Large intestine (tissue), 3 donors: ENCODE measurements at regions not wholly inside any gene's neighbourhood (a gene's known extent, or its start where the extent isn't known, plus 50 kb on each side); places are given as distances from the start of the nearest gene placed in this dataset.
"Not testable (repeated sequence)": the region's sequence is repeated elsewhere in the genome, so short reads cannot be mapped to it uniquely, and the experiment has no call there.

Experiments
- DNase-seq, 2 donors: peaks; one replicate each; pipeline versions ENCODE4 v3.0.0 to v3.0.0-alpha.2; 2013
- H3K27ac ChIP-seq: one replicate; pipeline ENCODE4 v1.5.1; 2013; ENCODE audit warnings: low read length
- H3K27me3 ChIP-seq: 2 replicates; pipeline ENCODE4 v1.6.1; 2013; ENCODE audit warnings: low read length; ENCODE audit not compliant: control insufficient read depth, insufficient read depth
- H3K36me3 ChIP-seq: 2 replicates; pipeline ENCODE4 v1.6.1; 2013; ENCODE audit warnings: low read length; ENCODE audit not compliant: control insufficient read depth, insufficient read depth
- H3K4me1 ChIP-seq: one replicate; pipeline ENCODE4 v1.6.1; 2013; ENCODE audit warnings: low read length; ENCODE audit not compliant: control insufficient read depth, insufficient read depth
- H3K4me3 ChIP-seq: one replicate; pipeline ENCODE4 v1.5.1; 2013; ENCODE audit warnings: low read length
- H3K9me3 ChIP-seq: one replicate; pipeline ENCODE4 v1.6.1; 2013; ENCODE audit warnings: mild to moderate bottlenecking, low read depth, low read length, moderate library complexity; ENCODE audit not compliant: control insufficient read depth
- WGBS: methylation state at CpG from one replicate; pipeline ENCODE4 v1.1.5; 2013; ENCODE audit warnings: low lambda C conversion rate; ENCODE audit not compliant: insufficient coverage; 5-methylcytosine and 5-hydroxymethylcytosine counted together

DNA sequence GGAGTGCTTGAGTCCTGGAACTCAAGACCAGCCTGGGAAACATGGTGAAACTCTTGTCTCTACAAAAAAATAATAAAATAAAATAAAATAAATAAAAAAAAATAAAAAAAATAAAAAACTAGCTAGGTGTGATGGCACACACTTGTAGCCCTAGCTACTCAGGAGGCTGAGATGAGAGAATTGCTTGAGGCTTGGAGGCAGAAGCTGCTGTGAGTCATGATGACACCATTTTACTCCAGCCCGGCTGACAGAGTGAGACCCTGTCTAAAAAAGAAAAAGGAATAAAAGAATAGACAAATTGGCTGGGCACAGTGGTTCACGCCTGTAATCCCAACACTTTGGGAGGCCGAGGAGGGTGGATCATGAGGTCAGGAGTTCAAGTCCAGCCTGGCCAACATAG, 1168.9 kb downstream of the SLITRK5 start:
- Histone ChIP-seq H3K36me3 (no peaks in the 10 kb centered on the region), H3K4me1 (no peaks in the 10 kb centered on the region), H3K27ac (no peak overlapping the region), H3K4me3 (no peak overlapping the region), H3K27me3 (no peaks in the 10 kb centered on the region), H3K9me3 (no peaks in the 10 kb centered on the region)
- DNase-seq, result no peak
- 100% methylated on average over 1 of the region's 3 CpGs for WGBS

DNA sequence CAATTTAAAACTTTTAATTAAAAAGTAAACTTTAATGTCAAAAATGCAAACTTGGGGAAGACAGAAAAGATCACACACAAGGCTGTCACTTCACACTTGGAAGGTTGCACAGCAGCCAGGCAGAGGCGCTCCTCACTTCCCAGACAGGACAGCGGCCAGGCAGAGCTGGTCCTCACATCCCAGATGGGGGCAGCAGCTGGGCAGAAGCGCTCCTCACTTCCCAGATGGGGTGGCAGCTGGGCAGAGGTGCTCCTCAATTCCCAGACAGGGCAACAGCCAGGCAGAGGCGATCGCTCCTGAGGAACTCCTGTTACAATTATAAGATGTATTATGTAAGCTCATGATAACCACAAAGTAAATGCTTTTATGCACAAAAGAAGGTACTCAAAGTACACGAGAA, 1181.1 kb downstream of the SLITRK5 start:
- H3K27me3 ChIP-seq, H3K4me3 ChIP-seq, DNase-seq, H3K4me1 ChIP-seq, H3K27ac ChIP-seq, H3K9me3 ChIP-seq, H3K36me3 ChIP-seq: not testable (repeated sequence)
- WGBS, result 100% methylated on average over 1 of the region's 6 CpGs

DNA sequence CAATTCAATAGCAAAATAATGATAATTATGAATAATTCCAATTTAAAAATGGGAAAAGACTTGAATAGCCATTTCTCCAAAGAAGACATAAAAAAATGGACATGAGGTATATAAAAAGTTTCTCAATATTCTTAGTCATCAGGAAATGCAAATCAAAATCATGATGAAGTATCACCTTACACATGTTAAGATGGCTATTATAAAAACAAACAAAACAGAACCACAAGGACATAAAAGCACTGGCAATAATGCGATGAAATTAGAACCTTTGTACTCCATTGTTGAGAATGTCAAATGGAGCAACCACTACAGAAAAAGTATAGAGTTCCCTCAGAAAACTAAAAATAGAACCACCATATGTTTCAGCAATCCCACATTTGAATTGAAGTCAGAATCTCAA, 1186.1 kb downstream of the SLITRK5 start:
- DNase-seq, result no peak
- H3K27ac ChIP-seq, result no peak overlapping the region
- H3K27me3 ChIP-seq, result no peaks in the 10 kb centered on the region
- WGBS, result 100% methylated on average over 1 of the region's 1 CpG
- H3K9me3 ChIP-seq, result no peaks in the 10 kb centered on the region
- no peak overlapping the region for H3K4me3 ChIP-seq
- H3K4me1 ChIP-seq, result no peaks in the 10 kb centered on the region
- no peaks in the 10 kb centered on the region for H3K36me3 ChIP-seq

DNA sequence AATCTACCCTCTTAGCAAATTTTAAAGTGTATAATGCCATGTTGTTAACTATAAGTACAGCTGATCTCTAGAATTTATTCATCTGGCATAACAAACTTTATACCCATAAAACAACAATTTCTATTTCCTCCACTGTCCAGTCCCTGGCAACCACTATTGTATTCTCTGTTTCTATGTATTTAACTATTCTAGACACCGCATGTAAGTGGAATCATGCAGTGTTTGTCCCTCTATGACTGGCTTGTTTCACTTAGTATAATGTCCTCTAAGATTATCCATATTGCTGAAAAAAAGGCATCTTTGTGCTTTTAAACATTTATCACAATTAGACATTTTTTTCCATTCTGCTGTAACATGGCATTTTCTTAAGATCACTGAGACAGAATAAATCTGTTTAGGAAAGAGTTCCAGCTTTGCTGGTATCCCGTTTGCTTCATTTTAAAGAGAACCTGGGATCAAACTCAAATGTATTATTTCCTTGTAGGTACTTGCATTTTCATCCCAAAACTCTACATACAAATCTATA, 1191.0 kb downstream of the SLITRK5 start:
- Histone ChIP-seq H3K36me3 (no peaks in the 10 kb centered on the region), H3K27me3 (no peaks in the 10 kb centered on the region), H3K27ac (no peak overlapping the region), H3K4me3 (no peak overlapping the region), H3K9me3 (no peaks in the 10 kb centered on the region), H3K4me1 (no peaks in the 10 kb centered on the region)
- DNase-seq, result no peak
- 71% methylated on average over 1 of the region's 2 CpGs for WGBS

DNA sequence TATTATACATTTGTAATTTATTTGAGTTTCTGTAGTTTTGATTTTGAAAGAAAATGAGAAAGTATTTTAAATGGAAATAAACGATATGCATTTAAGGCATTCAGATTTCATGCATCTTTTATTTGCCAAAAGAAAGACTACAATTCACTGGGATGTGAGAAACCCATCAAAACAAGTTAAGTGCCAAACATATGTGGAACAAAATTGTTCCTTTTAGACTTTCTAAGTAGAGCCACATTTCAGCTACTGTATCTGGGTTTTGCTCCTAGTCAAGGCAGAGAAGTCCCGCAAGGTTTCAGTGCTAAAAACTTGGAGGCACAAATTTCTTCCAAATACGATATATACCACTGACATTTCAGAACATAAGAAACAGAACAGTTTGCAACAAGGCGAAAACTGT, 1191.9 kb downstream of the SLITRK5 start:
- no peaks in the 10 kb centered on the region for H3K9me3 ChIP-seq
- H3K27ac ChIP-seq, result no peak overlapping the region
- no peaks in the 10 kb centered on the region for H3K4me1 ChIP-seq
- H3K4me3 ChIP-seq, result no peak overlapping the region
- H3K36me3 ChIP-seq, result no peaks in the 10 kb centered on the region
- no peaks in the 10 kb centered on the region for H3K27me3 ChIP-seq
- 100% methylated on average over 2 of the region's 4 CpGs for WGBS
- no peak for DNase-seq

DNA sequence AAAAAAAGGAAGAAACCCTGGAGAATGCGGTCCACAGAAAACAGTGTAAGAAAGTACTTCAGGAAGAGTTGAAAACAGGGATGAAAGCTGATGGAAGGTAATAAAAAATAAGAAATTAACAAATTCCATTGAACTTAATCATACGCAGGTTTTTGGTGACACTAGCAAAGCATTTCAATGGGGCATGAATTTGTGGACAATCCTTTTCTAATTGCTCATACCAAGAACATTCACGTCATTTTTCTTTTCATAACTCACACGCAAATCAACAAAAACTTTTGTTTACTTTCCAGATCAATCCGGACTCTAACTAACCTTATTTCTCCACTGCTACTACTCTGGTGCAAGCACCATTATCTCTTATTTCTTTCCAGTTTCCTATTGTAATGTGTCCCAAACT, 1195.0 kb downstream of the SLITRK5 start:
- H3K4me3 ChIP-seq, result no peak overlapping the region
- H3K27me3 ChIP-seq, result no peaks in the 10 kb centered on the region
- DNase-seq, result no peak
- H3K4me1 ChIP-seq, result no peaks in the 10 kb centered on the region
- 96% methylated on average over 4 of the region's 5 CpGs for WGBS
- no peaks in the 10 kb centered on the region for H3K36me3 ChIP-seq
- H3K9me3 ChIP-seq, result no peaks in the 10 kb centered on the region
- H3K27ac ChIP-seq, result no peak overlapping the region

DNA sequence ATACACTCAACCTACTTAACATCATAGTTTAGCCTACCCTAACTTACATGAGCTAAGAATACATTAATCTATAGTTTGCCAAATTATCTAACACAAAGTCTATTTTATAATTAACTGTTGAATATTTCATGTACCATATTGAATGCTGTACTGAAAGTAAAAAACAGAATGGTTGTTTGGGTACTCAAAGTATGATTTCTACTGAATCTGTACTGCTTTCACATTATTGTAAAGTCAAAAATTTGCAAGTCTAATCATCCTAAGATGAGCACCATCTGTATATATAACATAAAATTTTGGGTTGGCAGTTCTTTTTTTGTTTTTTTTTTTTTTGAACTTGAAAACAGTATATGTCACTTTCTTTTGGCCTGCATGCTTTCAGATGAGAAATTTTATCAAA, 1212.6 kb downstream of the SLITRK5 start:
- no peaks in the 10 kb centered on the region for H3K36me3 ChIP-seq
- DNase-seq, result no peak
- no peaks in the 10 kb centered on the region for H3K27me3 ChIP-seq
- H3K4me3 ChIP-seq, result no peak overlapping the region
- no peaks in the 10 kb centered on the region for H3K4me1 ChIP-seq
- H3K9me3 ChIP-seq, result peaks cover 3% of the 10 kb centered on the region
- no peak overlapping the region for H3K27ac ChIP-seq

DNA sequence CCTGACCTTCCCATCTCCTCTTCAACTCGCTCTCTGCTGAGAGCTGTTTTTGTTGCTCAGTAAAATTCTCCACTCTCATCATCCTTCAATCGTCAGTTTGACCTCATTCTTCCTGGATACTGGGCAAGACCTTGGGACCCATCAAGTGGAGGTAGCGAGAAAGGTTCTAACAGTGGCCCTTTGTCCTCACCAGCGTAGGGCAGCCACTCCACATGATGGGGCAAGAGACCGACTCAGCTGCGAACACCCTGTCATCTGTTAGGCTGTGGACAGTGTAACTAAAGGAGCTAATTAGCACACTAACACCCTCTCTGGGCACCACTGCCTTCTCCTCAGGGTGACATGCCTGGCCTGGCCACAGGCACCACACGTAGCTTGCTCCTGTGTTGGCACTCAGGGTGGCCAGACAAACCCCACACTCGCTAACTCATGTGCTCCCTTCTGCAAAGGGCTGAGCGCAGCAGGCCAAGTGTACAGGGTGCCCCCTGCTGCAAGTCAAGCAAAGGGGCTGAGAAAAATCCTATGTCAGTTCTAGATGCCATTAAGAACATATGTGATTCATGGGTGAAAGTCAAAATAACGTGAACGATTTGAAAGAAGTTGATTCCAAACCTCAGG, 1216.0 kb downstream of the SLITRK5 start:
- Histone ChIP-seq H3K4me3 (no peak overlapping the region), H3K4me1 (no peaks in the 10 kb centered on the region), H3K27me3 (no peaks in the 10 kb centered on the region), H3K27ac (no peak overlapping the region), H3K9me3 (peaks cover 3% of the 10 kb centered on the region), H3K36me3 (no peaks in the 10 kb centered on the region)
- WGBS, result no CpG with 5 or more reads among the region's 11 CpGs
- DNase-seq, result no peak

DNA sequence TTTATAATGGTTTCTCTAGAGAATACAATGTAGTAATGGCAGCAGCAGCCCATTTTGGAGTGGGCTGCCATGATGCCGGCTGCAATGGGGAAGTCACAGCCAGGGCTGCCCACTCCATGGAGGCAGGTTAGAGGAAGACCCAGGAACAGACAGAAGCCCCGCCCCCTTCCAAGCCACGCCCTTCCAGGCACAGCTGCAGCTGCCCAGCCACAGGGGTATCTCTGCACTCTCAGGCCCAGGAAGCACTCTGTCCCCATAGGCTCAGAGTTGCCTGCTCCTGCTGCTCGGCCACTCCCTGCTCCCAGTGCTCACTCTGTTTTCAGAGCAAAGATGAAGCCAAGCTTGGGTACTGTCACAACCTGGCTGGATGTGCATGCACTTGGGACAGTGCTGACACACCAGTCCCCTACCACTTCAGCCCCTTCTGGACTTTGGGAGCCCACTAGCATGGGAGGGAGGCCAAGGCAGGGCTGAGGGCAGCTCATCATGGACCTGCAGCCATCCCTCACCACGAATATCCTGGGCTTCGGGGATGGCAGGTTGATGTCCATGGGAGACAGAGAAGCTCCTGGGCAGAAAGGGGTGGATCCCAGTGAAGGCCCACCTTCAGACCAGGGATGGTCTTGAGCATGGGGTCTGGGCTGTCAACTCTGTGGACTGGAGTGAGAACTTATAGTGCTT, 1224.2 kb downstream of the SLITRK5 start:
- no peak overlapping the region for H3K27ac ChIP-seq
- H3K9me3 ChIP-seq, result peaks cover 8% of the 10 kb centered on the region
- no peaks in the 10 kb centered on the region for H3K27me3 ChIP-seq
- no peaks in the 10 kb centered on the region for H3K4me1 ChIP-seq
- H3K4me3 ChIP-seq, result no peak overlapping the region
- no CpG with 5 or more reads among the region's 6 CpGs for WGBS
- peak in 1 of 2 donors; percentile 3 for DNase-seq
- no peaks in the 10 kb centered on the region for H3K36me3 ChIP-seq

DNA sequence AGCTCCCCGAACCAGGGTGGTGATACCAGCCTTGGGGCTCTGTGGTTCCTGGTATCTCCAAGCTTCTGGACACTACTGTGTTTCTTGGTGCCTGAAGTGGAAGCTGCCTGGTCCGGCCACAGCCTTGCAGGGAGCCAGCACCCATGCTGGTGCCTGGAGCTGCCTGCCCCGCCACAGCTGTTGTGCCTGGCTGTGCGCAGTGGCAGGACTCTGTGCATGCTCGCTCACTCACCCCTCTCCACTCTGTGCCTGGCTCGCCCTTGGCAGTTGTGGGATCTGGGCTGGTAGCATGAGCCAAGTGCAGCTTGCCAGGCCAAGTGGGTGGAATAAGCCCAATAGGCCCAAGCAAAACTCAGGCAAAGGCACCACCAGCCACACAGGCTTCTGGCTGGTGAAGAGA, 1225.3 kb downstream of the SLITRK5 start:
- WGBS, result no CpG with 5 or more reads among the region's 6 CpGs
- H3K27me3 ChIP-seq, result no peaks in the 10 kb centered on the region
- H3K4me1 ChIP-seq, result no peaks in the 10 kb centered on the region
- H3K27ac ChIP-seq, result no peak overlapping the region
- no peaks in the 10 kb centered on the region for H3K36me3 ChIP-seq
- H3K9me3 ChIP-seq, result peaks cover 8% of the 10 kb centered on the region
- no peak for DNase-seq
- no peak overlapping the region for H3K4me3 ChIP-seq

DNA sequence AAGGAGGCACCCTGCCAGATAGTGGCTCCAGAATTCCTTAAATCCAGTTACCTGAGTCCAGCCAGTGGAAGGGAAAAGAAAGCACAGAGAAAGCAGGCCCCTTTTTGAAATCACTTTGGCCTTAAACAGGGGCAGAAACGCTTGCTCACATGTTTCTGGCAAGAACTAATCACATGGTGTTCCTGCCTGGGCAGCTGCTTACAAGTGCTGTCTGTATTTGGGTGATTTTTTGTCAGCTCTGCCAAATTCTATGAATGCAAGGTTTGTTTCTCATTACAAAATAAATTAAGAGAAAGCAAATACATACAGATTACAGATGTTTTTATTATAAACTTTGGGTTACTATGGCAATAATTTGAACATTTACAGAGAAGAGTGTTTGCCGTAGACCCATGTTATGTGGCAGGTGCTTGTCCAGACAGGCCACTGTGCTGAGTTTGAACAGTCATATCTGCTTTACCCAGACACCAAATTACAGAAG, 1237.8 kb downstream of the SLITRK5 start:
- Histone ChIP-seq H3K36me3 (no peaks in the 10 kb centered on the region), H3K9me3 (no peaks in the 10 kb centered on the region), H3K27ac (no peak overlapping the region), H3K4me1 (no peaks in the 10 kb centered on the region), H3K27me3 (no peaks in the 10 kb centered on the region), H3K4me3 (no peak overlapping the region)
- DNase-seq, result no peak
- no CpG with 5 or more reads among the region's 2 CpGs for WGBS
